Stimulated activated CD8-positive, alpha-beta memory T cell treated with anti-CD3 and anti-CD28 coated beads, Interleukin-4, amount 100 ng/mL, for 4 hours (primary cell): ENCODE measurements at regions not wholly inside any gene's neighbourhood (a gene's known extent, or its start where the extent isn't known, plus 50 kb on each side); places are given as distances from the start of the nearest gene placed in this dataset.

Experiments used
- DNase-seq, 2 donors: peaks; one replicate each; pipeline ENCODE4 v3.0.0-alpha.2; 2020; ENCODE audit warnings: low read depth in 2 of 2, low spot score in 1 of 2

- DNase-seq = no peak
These were observed 343.0 kb upstream of the PODXL start for GRCh38 chr7:131899271-131900030.

- no peak for DNase-seq
These were observed 342.0 kb upstream of the PODXL start for GRCh38 chr7:131898418-131898817.

GRCh38 chr7:131897790-131898165 is 341.4 kb upstream of the PODXL start:
- DNase-seq = no peak

- no peak for DNase-seq
These were observed 340.8 kb upstream of the PODXL start for GRCh38 chr7:131897016-131897789.

GRCh38 chr7:131896165-131896863 is 339.9 kb upstream of the PODXL start:
- DNase-seq = no peak

GRCh38 chr7:131895541-131896164 is 339.2 kb upstream of the PODXL start:
- DNase-seq = no peak

GRCh38 chr7:131893631-131894340 is 337.4 kb upstream of the PODXL start:
- DNase-seq = no peak

GRCh38 chr7:131890176-131890575 is 333.7 kb upstream of the PODXL start:
- DNase-seq = no peak

- no peak for DNase-seq
These were observed 333.2 kb upstream of the PODXL start for GRCh38 chr7:131889572-131890150.

- DNase-seq = no peak
These were observed 327.3 kb upstream of the PODXL start for GRCh38 chr7:131883769-131884168.

- no peak for DNase-seq
These were observed 326.8 kb upstream of the PODXL start for GRCh38 chr7:131883196-131883595.

GRCh38 chr7:131882321-131882720 is 325.9 kb upstream of the PODXL start:
- DNase-seq = no peak

- DNase-seq = no peak
These were observed 323.6 kb upstream of the PODXL start for GRCh38 chr7:131880078-131880477.

- no peak for DNase-seq
These were observed 323.0 kb upstream of the PODXL start for GRCh38 chr7:131879424-131879823.

- no peak for DNase-seq
These were observed 322.3 kb upstream of the PODXL start for GRCh38 chr7:131878777-131879176.

- no peak for DNase-seq
These were observed 317.2 kb upstream of the PODXL start for GRCh38 chr7:131873581-131873980.

GRCh38 chr7:131869986-131870385 is 313.6 kb upstream of the PODXL start:
- DNase-seq = no peak

- no peak for DNase-seq
These were observed 312.9 kb upstream of the PODXL start for GRCh38 chr7:131869169-131869844.

GRCh38 chr7:131867461-131867860 is 311.0 kb upstream of the PODXL start:
- DNase-seq = no peak

GRCh38 chr7:131865911-131866310 is 309.5 kb upstream of the PODXL start:
- no peak for DNase-seq
